ENCODE measurements at regions not wholly inside any gene's neighbourhood (a gene's known extent, or its start where the extent isn't known, plus 50 kb on each side); places are given as distances from the start of the nearest gene placed in this dataset.

GRCh38 chr12:24039113-24039525 lies 89.6 kb upstream of the SOX5 start:
- Histone ChIP-seq H3K27me3 (ENCODE audit: control insufficient read depth in 2 of 2, insufficient read depth in 2 of 2, low read length in 2 of 2) (peaks cover 2 to 7% of the 10 kb centered on the region in 2 experiments), H3K36me3 (ENCODE audit: control insufficient read depth in 2 of 2, extremely low read depth in 1 of 2, insufficient read depth in 2 of 2, low read length in 2 of 2) (no peaks in the 10 kb centered on the region), H3K4me1 (ENCODE audit: control insufficient read depth, extremely low read depth, insufficient read depth, low read length) (peaks cover 13% of the 10 kb centered on the region), H3K9me3 (replicated peaks; ENCODE audit: control insufficient read depth, insufficient read depth, low read length) (no peaks in the 10 kb centered on the region), H3K79me2 (ENCODE audit: control insufficient read depth, insufficient read depth, low read length) (no peaks in the 10 kb centered on the region), H3K4me2 (ENCODE audit: insufficient read depth, low read length) (peak overlapping the region; percentile 37), H4K20me1 (replicated peaks; ENCODE audit: control insufficient read depth, extremely low read depth, insufficient read depth, low read length) (no peaks in the 10 kb centered on the region), H3K9me1 (replicated peaks; ENCODE audit: control insufficient read depth, extremely low read depth, insufficient read depth, low read length) (no peaks in the 10 kb centered on the region), H3K27ac (ENCODE audit: insufficient read depth, low read depth, low read length) (no peak overlapping the region), H2AFZ (ENCODE audit: low read depth, low read length) (no peak overlapping the region), H3K9ac (replicated peaks; ENCODE audit: extremely low read depth, insufficient read depth, low read length) (no peak overlapping the region), H3K4me3 (replicated peaks in 1 of 3; ENCODE audit: insufficient read depth in 1 of 3, low read depth in 1 of 3, low read length in 3 of 3) (no peak overlapping the region)
- DNase-seq (ENCODE audit: low read depth, low spot score) (peak; percentile 66), FAIRE-seq (peak; percentile 71)
- dilution Hi-C loops (cut with MboI; ENCODE audit: extremely low pct_ligation_motif_present, low sequenced_read_pairs) (no loop called here), intact Hi-C loops (cut with micrococcal nuclease) (no loop called here)
- BruUV-seq (replicated peaks), result no TSS peak
- TF ChIP-seq POLR2AphosphoS5 (IDR thresholded peaks at IDR 0.05; ENCODE audit: insufficient read depth, low read depth, low read length) (no peak), JUN (IDR thresholded peaks at IDR 0.05; ENCODE audit: borderline replicate concordance, insufficient read depth, insufficient read length, low read depth) (peak; percentile 54), POLR2A (IDR thresholded peaks at IDR 0.05; ENCODE audit: low read depth, low read length) (no peak), CTCF (IDR thresholded peaks at IDR 0.05; ENCODE audit: extremely low read depth in 1 of 2, insufficient read depth in 1 of 2, low read depth in 1 of 2, low read length in 2 of 2) (no peak), GATA2 (IDR thresholded peaks at IDR 0.05; ENCODE audit: insufficient read depth, insufficient read length, low read depth, low read length) (peak; percentile 14), FOS (IDR thresholded peaks at IDR 0.05; ENCODE audit: borderline replicate concordance, insufficient read depth, low read length) (peak; percentile 38), MYC (IDR thresholded peaks at IDR 0.05; ENCODE audit: low read depth, low read length) (no peak)
- CTCF ChIA-PET, result no interaction called here
- POLR2A ChIA-PET, result no interaction called here
